GM23338 (cell line): ENCODE measurements at regions not wholly inside any gene's neighbourhood (a gene's known extent, or its start where the extent isn't known, plus 50 kb on each side); places are given as distances from the start of the nearest gene placed in this dataset.

Experiments used
- CREB1 ChIP-seq: fragments of 250-450 bp; sonication (Bioruptor Pico); IDR thresholded peaks from 2 replicates; pipeline ENCODE4 v1.5.0; 2020; ENCODE audit warnings: low read depth, mild to moderate bottlenecking, moderate library complexity
- EZH2phosphoT487 ChIP-seq: fragments of 200-600 bp; sonication (generic); IDR thresholded peaks from one replicate; pipeline ENCODE4 v1.8.1; 2018; ENCODE audit warnings: antibody characterized with exemption; ENCODE audit not compliant: unreplicated experiment
- NANOG ChIP-seq: IDR thresholded peaks from 2 replicates; pipeline ENCODE4 v1.6.1; 2016; ENCODE audit warnings: antibody characterized with exemption, borderline replicate concordance
- POLR2AphosphoS5 ChIP-seq: IDR thresholded peaks from 2 replicates; pipeline ENCODE4 v1.6.1; 2016; ENCODE audit warnings: antibody characterized with exemption, low read depth
- ZNF114 ChIP-seq: fragments of 250-450 bp; sonication (Bioruptor Pico); IDR thresholded peaks from 2 replicates; pipeline ENCODE4 v1.5.0; 2020; ENCODE audit warnings: mild to moderate bottlenecking, moderate library complexity
- TF ChIP-seq, protein P1 (sequence below): fragments of 250-450 bp; sonication (Bioruptor Pico); IDR thresholded peaks from 2 replicates; pipeline ENCODE4 v1.5.0; 2020; ENCODE audit warnings: mild to moderate bottlenecking, moderate library complexity
- TF ChIP-seq, protein P2 (sequence below), 2 experiments: fragments of 200-600 bp in 1 of 2; sonication (generic) in 1 of 2; conservative IDR thresholded peaks; 2 replicates each; pipeline versions ENCODE4 v1.5.1 to v1.6.1; 2016 to 2017; ENCODE audit warnings: antibody characterized with exemption in 2 of 2, low read depth in 2 of 2, mild to moderate bottlenecking in 2 of 2, moderate library complexity in 1 of 2
- TF ChIP-seq, protein P3 (sequence below): IDR thresholded peaks from 2 replicates; pipeline ENCODE4 v1.6.1; 2016; ENCODE audit warnings: antibody characterized with exemption

DNA sequence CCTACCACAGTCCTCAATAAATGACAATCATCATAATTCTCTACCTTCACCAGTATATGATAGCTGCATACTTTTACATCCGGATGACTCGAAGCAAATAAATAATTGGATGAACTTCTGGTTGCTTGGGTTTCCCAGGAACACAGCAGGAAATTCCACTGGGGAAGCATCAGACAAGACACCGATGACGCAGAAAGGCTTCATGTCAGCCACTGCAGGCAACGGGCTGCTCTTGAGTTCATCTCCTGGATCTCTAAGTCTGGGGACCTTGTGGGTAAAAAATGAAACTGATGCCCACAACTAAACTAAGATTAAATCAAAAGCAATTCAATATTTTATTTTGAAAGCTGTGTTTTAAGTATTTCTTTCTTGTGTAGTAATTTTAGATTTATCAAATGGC lies 472.1 kb upstream of the C16orf82 start (continued):
- TF ChIP-seq, protein P1, sequence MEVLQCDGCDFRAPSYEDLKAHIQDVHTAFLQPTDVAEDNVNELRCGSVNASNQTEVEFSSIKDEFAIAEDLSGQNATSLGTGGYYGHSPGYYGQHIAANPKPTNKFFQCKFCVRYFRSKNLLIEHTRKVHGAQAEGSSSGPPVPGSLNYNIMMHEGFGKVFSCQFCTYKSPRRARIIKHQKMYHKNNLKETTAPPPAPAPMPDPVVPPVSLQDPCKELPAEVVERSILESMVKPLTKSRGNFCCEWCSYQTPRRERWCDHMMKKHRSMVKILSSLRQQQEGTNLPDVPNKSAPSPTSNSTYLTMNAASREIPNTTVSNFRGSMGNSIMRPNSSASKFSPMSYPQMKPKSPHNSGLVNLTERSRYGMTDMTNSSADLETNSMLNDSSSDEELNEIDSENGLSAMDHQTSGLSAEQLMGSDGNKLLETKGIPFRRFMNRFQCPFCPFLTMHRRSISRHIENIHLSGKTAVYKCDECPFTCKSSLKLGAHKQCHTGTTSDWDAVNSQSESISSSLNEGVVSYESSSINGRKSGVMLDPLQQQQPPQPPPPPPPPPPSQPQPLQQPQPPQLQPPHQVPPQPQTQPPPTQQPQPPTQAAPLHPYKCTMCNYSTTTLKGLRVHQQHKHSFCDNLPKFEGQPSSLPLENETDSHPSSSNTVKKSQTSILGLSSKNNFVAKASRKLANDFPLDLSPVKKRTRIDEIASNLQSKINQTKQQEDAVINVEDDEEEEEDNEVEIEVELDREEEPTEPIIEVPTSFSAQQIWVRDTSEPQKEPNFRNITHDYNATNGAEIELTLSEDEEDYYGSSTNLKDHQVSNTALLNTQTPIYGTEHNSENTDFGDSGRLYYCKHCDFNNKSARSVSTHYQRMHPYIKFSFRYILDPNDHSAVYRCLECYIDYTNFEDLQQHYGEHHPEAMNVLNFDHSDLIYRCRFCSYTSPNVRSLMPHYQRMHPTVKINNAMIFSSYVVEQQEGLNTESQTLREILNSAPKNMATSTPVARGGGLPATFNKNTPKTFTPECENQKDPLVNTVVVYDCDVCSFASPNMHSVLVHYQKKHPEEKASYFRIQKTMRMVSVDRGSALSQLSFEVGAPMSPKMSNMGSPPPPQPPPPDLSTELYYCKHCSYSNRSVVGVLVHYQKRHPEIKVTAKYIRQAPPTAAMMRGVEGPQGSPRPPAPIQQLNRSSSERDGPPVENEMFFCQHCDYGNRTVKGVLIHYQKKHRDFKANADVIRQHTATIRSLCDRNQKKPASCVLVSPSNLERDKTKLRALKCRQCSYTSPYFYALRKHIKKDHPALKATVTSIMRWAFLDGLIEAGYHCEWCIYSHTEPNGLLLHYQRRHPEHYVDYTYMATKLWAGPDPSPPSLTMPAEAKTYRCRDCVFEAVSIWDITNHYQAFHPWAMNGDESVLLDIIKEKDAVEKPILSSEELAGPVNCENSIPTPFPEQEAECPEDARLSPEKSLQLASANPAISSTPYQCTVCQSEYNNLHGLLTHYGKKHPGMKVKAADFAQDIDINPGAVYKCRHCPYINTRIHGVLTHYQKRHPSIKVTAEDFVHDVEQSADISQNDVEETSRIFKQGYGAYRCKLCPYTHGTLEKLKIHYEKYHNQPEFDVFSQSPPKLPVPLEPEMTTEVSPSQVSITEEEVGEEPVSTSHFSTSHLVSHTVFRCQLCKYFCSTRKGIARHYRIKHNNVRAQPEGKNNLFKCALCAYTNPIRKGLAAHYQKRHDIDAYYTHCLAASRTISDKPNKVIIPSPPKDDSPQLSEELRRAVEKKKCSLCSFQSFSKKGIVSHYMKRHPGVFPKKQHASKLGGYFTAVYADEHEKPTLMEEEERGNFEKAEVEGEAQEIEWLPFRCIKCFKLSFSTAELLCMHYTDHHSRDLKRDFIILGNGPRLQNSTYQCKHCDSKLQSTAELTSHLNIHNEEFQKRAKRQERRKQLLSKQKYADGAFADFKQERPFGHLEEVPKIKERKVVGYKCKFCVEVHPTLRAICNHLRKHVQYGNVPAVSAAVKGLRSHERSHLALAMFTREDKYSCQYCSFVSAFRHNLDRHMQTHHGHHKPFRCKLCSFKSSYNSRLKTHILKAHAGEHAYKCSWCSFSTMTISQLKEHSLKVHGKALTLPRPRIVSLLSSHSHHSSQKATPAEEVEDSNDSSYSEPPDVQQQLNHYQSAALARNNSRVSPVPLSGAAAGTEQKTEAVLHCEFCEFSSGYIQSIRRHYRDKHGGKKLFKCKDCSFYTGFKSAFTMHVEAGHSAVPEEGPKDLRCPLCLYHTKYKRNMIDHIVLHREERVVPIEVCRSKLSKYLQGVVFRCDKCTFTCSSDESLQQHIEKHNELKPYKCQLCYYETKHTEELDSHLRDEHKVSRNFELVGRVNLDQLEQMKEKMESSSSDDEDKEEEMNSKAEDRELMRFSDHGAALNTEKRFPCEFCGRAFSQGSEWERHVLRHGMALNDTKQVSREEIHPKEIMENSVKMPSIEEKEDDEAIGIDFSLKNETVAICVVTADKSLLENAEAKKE, result no peak
- TF ChIP-seq ZNF114 (CRISPR knock-in tag) (no peak), POLR2AphosphoS5 (no peak), NANOG (no peak), EZH2phosphoT487 (no peak), CREB1 (CRISPR knock-in tag) (no peak)
- TF ChIP-seq, protein P2, sequence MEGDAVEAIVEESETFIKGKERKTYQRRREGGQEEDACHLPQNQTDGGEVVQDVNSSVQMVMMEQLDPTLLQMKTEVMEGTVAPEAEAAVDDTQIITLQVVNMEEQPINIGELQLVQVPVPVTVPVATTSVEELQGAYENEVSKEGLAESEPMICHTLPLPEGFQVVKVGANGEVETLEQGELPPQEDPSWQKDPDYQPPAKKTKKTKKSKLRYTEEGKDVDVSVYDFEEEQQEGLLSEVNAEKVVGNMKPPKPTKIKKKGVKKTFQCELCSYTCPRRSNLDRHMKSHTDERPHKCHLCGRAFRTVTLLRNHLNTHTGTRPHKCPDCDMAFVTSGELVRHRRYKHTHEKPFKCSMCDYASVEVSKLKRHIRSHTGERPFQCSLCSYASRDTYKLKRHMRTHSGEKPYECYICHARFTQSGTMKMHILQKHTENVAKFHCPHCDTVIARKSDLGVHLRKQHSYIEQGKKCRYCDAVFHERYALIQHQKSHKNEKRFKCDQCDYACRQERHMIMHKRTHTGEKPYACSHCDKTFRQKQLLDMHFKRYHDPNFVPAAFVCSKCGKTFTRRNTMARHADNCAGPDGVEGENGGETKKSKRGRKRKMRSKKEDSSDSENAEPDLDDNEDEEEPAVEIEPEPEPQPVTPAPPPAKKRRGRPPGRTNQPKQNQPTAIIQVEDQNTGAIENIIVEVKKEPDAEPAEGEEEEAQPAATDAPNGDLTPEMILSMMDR (conservative IDR thresholded peaks at IDR 0.05; ENCODE audit: low read depth in 2 of 2), result no peak
- TF ChIP-seq, protein P3, sequence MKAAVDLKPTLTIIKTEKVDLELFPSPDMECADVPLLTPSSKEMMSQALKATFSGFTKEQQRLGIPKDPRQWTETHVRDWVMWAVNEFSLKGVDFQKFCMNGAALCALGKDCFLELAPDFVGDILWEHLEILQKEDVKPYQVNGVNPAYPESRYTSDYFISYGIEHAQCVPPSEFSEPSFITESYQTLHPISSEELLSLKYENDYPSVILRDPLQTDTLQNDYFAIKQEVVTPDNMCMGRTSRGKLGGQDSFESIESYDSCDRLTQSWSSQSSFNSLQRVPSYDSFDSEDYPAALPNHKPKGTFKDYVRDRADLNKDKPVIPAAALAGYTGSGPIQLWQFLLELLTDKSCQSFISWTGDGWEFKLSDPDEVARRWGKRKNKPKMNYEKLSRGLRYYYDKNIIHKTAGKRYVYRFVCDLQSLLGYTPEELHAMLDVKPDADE, result no peak
